Prostate gland (tissue), 2 donors: ENCODE measurements at regions not wholly inside any gene's neighbourhood (a gene's known extent, or its start where the extent isn't known, plus 50 kb on each side); places are given as distances from the start of the nearest gene placed in this dataset.

ENCODE experiments used
- DNase-seq: peaks from one replicate; pipeline ENCODE4 v3.0.0-alpha.2; 2019; ENCODE audit warnings: low spot score
- H3K27ac ChIP-seq, 2 donors: fragments of 200-600 bp; sonication (generic); 2 replicates each; pipeline ENCODE4 v1.5.1; 2017 to 2019
- H3K27me3 ChIP-seq: fragments of 200-600 bp; sonication (generic); replicated peaks from 2 replicates; pipeline ENCODE4 v1.5.1; 2019; ENCODE audit not compliant: insufficient read depth
- H3K36me3 ChIP-seq, 2 donors: fragments of 200-600 bp; sonication (generic); 1 replicate in 1 of 2; 2 replicates in 1 of 2; pipeline versions ENCODE4 v1.5.1 to v1.8.1; 2017 to 2019
- H3K4me1 ChIP-seq: fragments of 200-600 bp; sonication (generic); replicated peaks from 2 replicates; pipeline ENCODE4 v1.5.1; 2019
- H3K4me3 ChIP-seq, 2 donors: fragments of 200-600 bp; sonication (generic); 2 replicates each; pipeline ENCODE4 v1.5.1; 2017 to 2019
- H3K9me3 ChIP-seq: fragments of 200-600 bp; sonication (generic); 2 replicates; pipeline ENCODE4 v1.5.1; 2017
- CTCF ChIP-seq, 4 experiments: fragments of 200-600 bp in 2 of 4; fragments of 450-650 bp in 2 of 4; sonication (generic) in 2 of 4; IDR thresholded peaks; 1 replicate in 3 of 4; 2 replicates in 1 of 4; pipeline ENCODE4 v1.5.1; 2016 to 2019; ENCODE audit warnings: antibody characterized with exemption in 4 of 4, mild to moderate bottlenecking in 2 of 4, moderate library complexity in 2 of 4
- POLR2A ChIP-seq: fragments of 450-650 bp; IDR thresholded peaks from one replicate; pipeline ENCODE4 v1.6.1; 2016; ENCODE audit warnings: antibody characterized with exemption, mild to moderate bottlenecking
- POLR2AphosphoS5 ChIP-seq: sonication (generic); formaldehyde crosslinking; IDR thresholded peaks from one replicate; pipeline ENCODE4 v1.6.1; 2017; ENCODE audit warnings: antibody characterized with exemption
- WGBS: methylation state at CpG from one replicate; pipeline ENCODE4 v1.1.5; 2018; 5-methylcytosine and 5-hydroxymethylcytosine counted together
- intact Hi-C: fragments of 100-400 bp; cut with DNase I; formaldehyde crosslinking; loops from one replicate; pipeline ENCODE4 v1.14.2; 2022

DNA sequence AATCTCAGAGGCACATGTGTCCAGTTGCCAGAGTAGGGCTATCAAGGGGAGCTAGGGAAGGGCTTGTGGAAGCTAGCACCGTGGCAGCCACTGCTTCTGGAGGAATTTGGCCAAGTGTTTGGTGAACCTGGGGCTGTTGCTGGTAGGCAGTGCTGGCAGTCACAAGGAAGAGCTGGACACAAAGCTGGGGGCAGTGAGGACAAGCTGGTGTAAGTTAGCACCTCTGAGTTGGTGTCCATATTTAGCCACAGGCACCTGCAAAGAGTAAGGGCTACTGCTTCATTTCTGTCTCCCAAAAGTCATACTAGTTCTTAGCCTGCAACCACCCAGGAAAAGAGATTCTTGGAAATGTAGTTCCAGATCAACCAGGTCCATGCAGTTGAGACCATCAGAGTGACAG, 359.4 kb downstream of the CSNK1G3 start:
- Histone ChIP-seq H3K4me1 (no peaks in the 10 kb centered on the region), H3K4me3 (no peak overlapping the region), H3K36me3 (no peaks in the 10 kb centered on the region), H3K27ac (no peak overlapping the region), H3K27me3 (no peaks in the 10 kb centered on the region), H3K9me3 (no peaks in the 10 kb centered on the region)
- intact Hi-C loops, result no loop called here
- no peak for TF ChIP-seq CTCF (IDR thresholded peaks at IDR 0.05)
- no peak for TF ChIP-seq POLR2A
- no peak for TF ChIP-seq POLR2AphosphoS5
- 100% methylated on average over 1 of the region's 1 CpG for WGBS
- DNase-seq, result no peak

DNA sequence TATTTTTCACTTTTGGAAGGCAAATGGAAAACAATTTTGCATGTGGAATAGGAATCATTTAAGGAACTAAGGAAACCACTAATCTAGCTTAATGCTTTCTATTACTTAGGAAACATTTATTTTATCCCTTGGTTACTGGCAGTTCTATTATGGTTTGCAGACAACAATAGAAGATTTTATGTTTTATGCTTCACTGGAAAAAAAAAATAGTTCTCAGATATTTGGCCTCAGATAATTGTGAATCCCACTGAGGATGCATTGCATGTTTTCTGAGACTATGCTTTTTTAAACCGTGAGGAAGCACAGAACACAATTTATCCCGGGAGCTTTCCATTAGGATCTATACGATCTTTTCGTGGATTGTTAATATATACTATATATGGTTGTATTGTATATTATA, 356.9 kb downstream of the CSNK1G3 start:
- no peak overlapping the region for H3K4me3 ChIP-seq
- H3K9me3 ChIP-seq, result no peaks in the 10 kb centered on the region
- no peak for TF ChIP-seq POLR2A
- no peak for TF ChIP-seq POLR2AphosphoS5
- no peak for TF ChIP-seq CTCF (IDR thresholded peaks at IDR 0.05)
- DNase-seq, result no peak
- H3K36me3 ChIP-seq, result no peaks in the 10 kb centered on the region
- intact Hi-C loops, result no loop called here
- H3K27me3 ChIP-seq, result no peaks in the 10 kb centered on the region
- H3K4me1 ChIP-seq, result no peaks in the 10 kb centered on the region
- no peak overlapping the region for H3K27ac ChIP-seq
- 72% methylated on average over 4 of the region's 4 CpGs for whole genome bisulfite sequencing

GRCh38 chr5:123868267-123868666, 356.3 kb downstream of the CSNK1G3 start:
- Histone ChIP-seq H3K9me3 (no peaks in the 10 kb centered on the region), H3K36me3 (no peaks in the 10 kb centered on the region), H3K27ac (no peak overlapping the region), H3K4me3 (no peak overlapping the region), H3K4me1 (no peaks in the 10 kb centered on the region), H3K27me3 (no peaks in the 10 kb centered on the region)
- TF ChIP-seq POLR2A, result no peak
- no peak for TF ChIP-seq POLR2AphosphoS5
- TF ChIP-seq CTCF (IDR thresholded peaks at IDR 0.05), result no peak
- intact Hi-C loops, result no loop called here
- no peak for DNase-seq

DNA sequence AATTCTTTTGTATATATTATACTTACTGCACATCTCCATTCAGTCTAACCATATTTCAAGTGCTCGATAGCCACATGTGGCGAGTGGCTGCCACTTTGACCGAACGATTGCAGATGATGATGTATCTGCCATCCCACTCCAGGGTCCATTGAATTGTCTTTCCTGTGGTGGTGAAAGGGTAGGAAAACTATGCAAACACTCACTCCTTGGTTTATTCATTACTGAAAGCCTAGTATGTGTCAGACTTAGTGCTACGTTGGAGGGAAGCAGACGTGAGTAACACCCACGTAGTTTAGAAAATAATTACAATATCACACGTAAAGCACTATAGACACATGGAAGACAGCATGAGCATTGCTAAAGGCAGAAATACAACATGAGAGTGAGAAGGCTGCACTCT, 353.7 kb downstream of the CSNK1G3 start:
- no peak for DNase-seq
- Histone ChIP-seq H3K4me3 (no peak overlapping the region), H3K4me1 (no peaks in the 10 kb centered on the region), H3K36me3 (no peaks in the 10 kb centered on the region), H3K27me3 (no peaks in the 10 kb centered on the region), H3K9me3 (no peaks in the 10 kb centered on the region), H3K27ac (no peak overlapping the region)
- intact Hi-C loops, result no loop called here
- 91% methylated on average over 8 of the region's 8 CpGs for WGBS
- TF ChIP-seq CTCF (IDR thresholded peaks at IDR 0.05) (no peak), POLR2A (no peak), POLR2AphosphoS5 (no peak)

GRCh38 chr5:123864578-123864977, 352.6 kb downstream of the CSNK1G3 start:
- no peaks in the 10 kb centered on the region for H3K9me3 ChIP-seq
- intact Hi-C loops, result no loop called here
- 94% methylated on average over 1 of the region's 1 CpG for WGBS
- no peaks in the 10 kb centered on the region for H3K36me3 ChIP-seq
- no peak overlapping the region for H3K27ac ChIP-seq
- TF ChIP-seq CTCF (IDR thresholded peaks at IDR 0.05) (no peak), POLR2A (no peak), POLR2AphosphoS5 (no peak)
- no peak for DNase-seq
- H3K27me3 ChIP-seq, result no peaks in the 10 kb centered on the region
- no peaks in the 10 kb centered on the region for H3K4me1 ChIP-seq
- no peak overlapping the region for H3K4me3 ChIP-seq
